H9 (cell line): ENCODE measurements at regions not wholly inside any gene's neighbourhood (a gene's known extent, or its start where the extent isn't known, plus 50 kb on each side); places are given as distances from the start of the nearest gene placed in this dataset.

ENCODE experiments used
- DNase-seq: peaks from one replicate; pipeline ENCODE4 v3.0.0-alpha.2; 2017
- H2AFZ ChIP-seq: one replicate; pipeline ENCODE4 v1.6.1; 2013; ENCODE audit warnings: mild to moderate bottlenecking, low read length, control low read depth, moderate library complexity
- H2AK5ac ChIP-seq: 2 replicates; pipeline ENCODE4 v1.6.1; 2013; ENCODE audit warnings: low read length, control low read depth, mixed read lengths; ENCODE audit not compliant: insufficient read length
- H2BK120ac ChIP-seq: one replicate; pipeline ENCODE4 v1.6.1; 2013; ENCODE audit warnings: low read depth, mild to moderate bottlenecking, low read length, control low read depth, inconsistent platforms; ENCODE audit not compliant: poor library complexity, severe bottlenecking
- H2BK12ac ChIP-seq: 2 replicates; pipeline ENCODE4 v1.6.1; 2013; ENCODE audit warnings: low read length, control low read depth, mixed read lengths, low read depth; ENCODE audit not compliant: insufficient read length
- H2BK15ac ChIP-seq: 2 replicates; pipeline ENCODE4 v1.6.1; 2013; ENCODE audit warnings: low read depth, low read length, control low read depth
- H2BK20ac ChIP-seq: one replicate; pipeline ENCODE4 v1.6.1; 2013; ENCODE audit warnings: low read depth, mild to moderate bottlenecking, low read length, control low read depth, inconsistent platforms; ENCODE audit not compliant: poor library complexity, severe bottlenecking
- H2BK5ac ChIP-seq: 2 replicates; pipeline ENCODE4 v1.6.1; 2013; ENCODE audit warnings: low read length, control low read depth, mixed read lengths; ENCODE audit not compliant: insufficient read length
- H3K14ac ChIP-seq: 2 replicates; pipeline ENCODE4 v1.6.1; 2013; ENCODE audit warnings: low read length, control low read depth; ENCODE audit not compliant: insufficient read depth
- H3K18ac ChIP-seq: 2 replicates; pipeline ENCODE4 v1.6.1; 2013; ENCODE audit warnings: low read depth, mild to moderate bottlenecking, mixed read lengths, low read length, control low read depth; ENCODE audit not compliant: insufficient read length
- H3K23ac ChIP-seq: 2 replicates; pipeline ENCODE4 v1.6.1; 2013; ENCODE audit warnings: low read length, control low read depth, mixed read lengths, low read depth; ENCODE audit not compliant: insufficient read length
- H3K23me2 ChIP-seq: 2 replicates; pipeline ENCODE4 v1.6.1; 2013; ENCODE audit warnings: low read depth, mild to moderate bottlenecking, mixed read lengths, low read length, control low read depth; ENCODE audit not compliant: insufficient read length, poor library complexity, severe bottlenecking
- H3K27ac ChIP-seq: 2 replicates; pipeline ENCODE4 v1.5.1; 2013; ENCODE audit warnings: low read length, control low read depth, mixed read lengths, low read depth; ENCODE audit not compliant: insufficient read length
- H3K27me3 ChIP-seq: 2 replicates; pipeline ENCODE4 v1.6.1; 2013; ENCODE audit warnings: low read length, control low read depth, inconsistent platforms; ENCODE audit not compliant: insufficient read depth
- H3K4ac ChIP-seq: 2 replicates; pipeline ENCODE4 v1.6.1; 2013; ENCODE audit warnings: low read depth, mild to moderate bottlenecking, control low read depth, inconsistent platforms, low read length, moderate library complexity
- H3K4me1 ChIP-seq: 2 replicates; pipeline ENCODE4 v1.6.1; 2013; ENCODE audit warnings: low read length, control low read depth, inconsistent platforms; ENCODE audit not compliant: insufficient read depth
- H3K4me2 ChIP-seq: 2 replicates; pipeline ENCODE4 v1.6.1; 2013; ENCODE audit warnings: low read length, control low read depth, mixed read lengths; ENCODE audit not compliant: insufficient read length, insufficient read depth
- H3K56ac ChIP-seq: 2 replicates; pipeline ENCODE4 v1.6.1; 2013; ENCODE audit warnings: low read depth, mild to moderate bottlenecking, mixed read lengths, low read length, control low read depth; ENCODE audit not compliant: insufficient read length
- H3K79me1 ChIP-seq: 2 replicates; pipeline ENCODE4 v1.6.1; 2013; ENCODE audit warnings: low read depth, mild to moderate bottlenecking, moderate library complexity, low read length, control low read depth, inconsistent platforms; ENCODE audit not compliant: insufficient read depth, poor library complexity, severe bottlenecking
- H3K79me2 ChIP-seq: 2 replicates; pipeline ENCODE4 v1.6.1; 2013; ENCODE audit warnings: low read length, control low read depth, inconsistent platforms; ENCODE audit not compliant: insufficient read depth
- H3K9ac ChIP-seq: 2 replicates; pipeline ENCODE4 v1.6.1; 2013; ENCODE audit warnings: low read length, control low read depth, mixed read lengths; ENCODE audit not compliant: insufficient read length; ENCODE audit errors: extremely low read depth
- H3K9me3 ChIP-seq: one replicate; pipeline ENCODE4 v1.6.1; 2013; ENCODE audit warnings: low read depth, low read length, inconsistent platforms; ENCODE audit not compliant: control insufficient read depth
- H3T11ph ChIP-seq: one replicate; pipeline ENCODE4 v1.6.1; 2013; ENCODE audit warnings: mild to moderate bottlenecking, low read length, control low read depth, inconsistent platforms
- H4K20me1 ChIP-seq: one replicate; pipeline ENCODE4 v1.6.1; 2013; ENCODE audit not compliant: control insufficient read depth, insufficient read length, insufficient read depth
- H4K5ac ChIP-seq: 2 replicates; pipeline ENCODE4 v1.6.1; 2013; ENCODE audit warnings: low read depth, mild to moderate bottlenecking, mixed read lengths, low read length, control low read depth; ENCODE audit not compliant: insufficient read length
- H4K8ac ChIP-seq: replicated peaks from 2 replicates; pipeline ENCODE4 v1.6.1; 2013; ENCODE audit warnings: low read length, control low read depth, mixed read lengths, low read depth; ENCODE audit not compliant: insufficient read length
- H4K91ac ChIP-seq: 2 replicates; pipeline ENCODE4 v1.6.1; 2013; ENCODE audit warnings: low read depth, mild to moderate bottlenecking, moderate library complexity, mixed read lengths, low read length, control low read depth; ENCODE audit not compliant: insufficient read length
- H3K27ac Mint-ChIP-seq, 3 experiments: 2 replicates in 2 of 3; 3 replicates in 1 of 3; pipeline ENCODE4 v1.8.0; 2020 to 2021; ENCODE audit warnings: mixed read lengths in 3 of 3, mild to moderate bottlenecking in 1 of 3, moderate library complexity in 1 of 3
- H3K27me3 Mint-ChIP-seq: 2 replicates; pipeline ENCODE4 v1.8.0; 2021; ENCODE audit warnings: low read depth, mild to moderate bottlenecking, moderate library complexity, mixed read lengths
- H3K36me3 Mint-ChIP-seq, 3 experiments: 2 replicates in 2 of 3; 3 replicates in 1 of 3; pipeline ENCODE4 v1.8.0; 2020 to 2021; ENCODE audit warnings: low read depth in 3 of 3, mixed read lengths in 3 of 3; ENCODE audit not compliant: insufficient read depth in 1 of 3
- H3K4me1 Mint-ChIP-seq, 2 experiments: 2 replicates each; pipeline ENCODE4 v1.8.0; 2020; ENCODE audit warnings: mixed read lengths in 2 of 2
- H3K4me3 Mint-ChIP-seq, 2 experiments: 2 replicates in 1 of 2; 3 replicates in 1 of 2; pipeline ENCODE4 v1.8.0; 2020 to 2021; ENCODE audit warnings: mild to moderate bottlenecking in 2 of 2, mixed read lengths in 2 of 2, moderate library complexity in 1 of 2
- H3K9me3 Mint-ChIP-seq, 2 experiments: 2 replicates in 1 of 2; 3 replicates in 1 of 2; pipeline ENCODE4 v1.8.0; 2020; ENCODE audit warnings: mild to moderate bottlenecking in 2 of 2, mixed read lengths in 2 of 2, moderate library complexity in 1 of 2
- TF ChIP-seq, protein P1 (sequence below): fragments of 200-600 bp; sonication (generic); conservative IDR thresholded peaks from 3 replicates; pipeline ENCODE4 v1.8.0; 2021; ENCODE audit warnings: antibody characterized with exemption, mild to moderate bottlenecking

DNA sequence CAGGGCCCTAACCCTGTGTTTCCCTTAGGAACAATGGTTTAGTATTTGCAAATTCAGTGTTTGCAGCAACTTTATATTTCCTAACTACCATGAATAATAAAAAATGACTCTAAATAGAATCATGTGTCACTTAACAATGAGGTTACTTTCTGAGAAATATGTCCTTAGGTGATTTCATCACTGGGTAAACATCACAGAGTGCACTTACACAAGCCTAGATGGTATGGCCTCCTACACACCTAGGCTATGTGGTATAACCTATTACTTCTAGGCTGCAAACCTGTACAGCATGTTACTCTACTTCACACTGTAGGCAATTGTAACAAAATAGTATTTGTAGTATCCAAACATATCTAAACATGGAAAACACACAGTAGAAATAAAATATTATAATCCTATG lies 1174.6 kb upstream of the LRRTM3 start:
- no peak overlapping the region for H3T11ph ChIP-seq
- H2BK20ac ChIP-seq: no peak overlapping the region
- Mint-ChIP-seq H3K4me1 (no peaks in the 10 kb centered on the region), H3K27ac (no peak overlapping the region), H3K9me3 (no peaks in the 10 kb centered on the region), H3K27me3 (no peaks in the 10 kb centered on the region), H3K36me3 (no peaks in the 10 kb centered on the region), H3K4me3 (no peak overlapping the region)
- H3K79me2 ChIP-seq: no peaks in the 10 kb centered on the region
- no peak overlapping the region for H2AK5ac ChIP-seq
- TF ChIP-seq, protein P1, sequence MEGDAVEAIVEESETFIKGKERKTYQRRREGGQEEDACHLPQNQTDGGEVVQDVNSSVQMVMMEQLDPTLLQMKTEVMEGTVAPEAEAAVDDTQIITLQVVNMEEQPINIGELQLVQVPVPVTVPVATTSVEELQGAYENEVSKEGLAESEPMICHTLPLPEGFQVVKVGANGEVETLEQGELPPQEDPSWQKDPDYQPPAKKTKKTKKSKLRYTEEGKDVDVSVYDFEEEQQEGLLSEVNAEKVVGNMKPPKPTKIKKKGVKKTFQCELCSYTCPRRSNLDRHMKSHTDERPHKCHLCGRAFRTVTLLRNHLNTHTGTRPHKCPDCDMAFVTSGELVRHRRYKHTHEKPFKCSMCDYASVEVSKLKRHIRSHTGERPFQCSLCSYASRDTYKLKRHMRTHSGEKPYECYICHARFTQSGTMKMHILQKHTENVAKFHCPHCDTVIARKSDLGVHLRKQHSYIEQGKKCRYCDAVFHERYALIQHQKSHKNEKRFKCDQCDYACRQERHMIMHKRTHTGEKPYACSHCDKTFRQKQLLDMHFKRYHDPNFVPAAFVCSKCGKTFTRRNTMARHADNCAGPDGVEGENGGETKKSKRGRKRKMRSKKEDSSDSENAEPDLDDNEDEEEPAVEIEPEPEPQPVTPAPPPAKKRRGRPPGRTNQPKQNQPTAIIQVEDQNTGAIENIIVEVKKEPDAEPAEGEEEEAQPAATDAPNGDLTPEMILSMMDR: no peak
- H3K27ac ChIP-seq: no peak overlapping the region
- no peaks in the 10 kb centered on the region for H4K20me1 ChIP-seq
- H2BK15ac ChIP-seq: no peak overlapping the region
- no peaks in the 10 kb centered on the region for H3K9me3 ChIP-seq
- no peak overlapping the region for H3K18ac ChIP-seq
- no peak overlapping the region for H3K23ac ChIP-seq
- no peaks in the 10 kb centered on the region for H3K79me1 ChIP-seq
- H3K4ac ChIP-seq: no peak overlapping the region
- H3K27me3 ChIP-seq: no peaks in the 10 kb centered on the region
- no peaks in the 10 kb centered on the region for H3K4me1 ChIP-seq
- H3K14ac ChIP-seq: no peak overlapping the region
- H2AFZ ChIP-seq: no peak overlapping the region
- no peaks in the 10 kb centered on the region for H3K23me2 ChIP-seq
- no peak overlapping the region for H4K8ac ChIP-seq
- H4K91ac ChIP-seq: no peak overlapping the region
- H4K5ac ChIP-seq: no peak overlapping the region
- no peak for DNase-seq
- no peak overlapping the region for H2BK12ac ChIP-seq
- no peak overlapping the region for H2BK120ac ChIP-seq
- H3K56ac ChIP-seq: no peak overlapping the region
- no peak overlapping the region for H2BK5ac ChIP-seq
- no peak overlapping the region for H3K9ac ChIP-seq
- H3K4me2 ChIP-seq: no peak overlapping the region
